SK-N-SH treated with all-trans-retinoic acid at 6 μM for 48 hours (cell line): ENCODE measurements at regions not wholly inside any gene's neighbourhood (a gene's known extent, or its start where the extent isn't known, plus 50 kb on each side); places are given as distances from the start of the nearest gene placed in this dataset.
A peak's percentile ranks its signal among the peaks of the same experiment; 100 is the strongest.

Experiments
- ATAC-seq: fragments of 200-7000 bp; cut with Tn5 transposase; 3 replicates; pipeline ENCODE4 v1.9.1; 2020; ENCODE audit warnings: mild to moderate bottlenecking, moderate library complexity
- ARNTL ChIP-seq: fragments of 450-650 bp; formaldehyde crosslinking; IDR thresholded peaks from 2 replicates; pipeline ENCODE4 v1.5.0; 2020; ENCODE audit warnings: low read depth, mild to moderate bottlenecking, moderate library complexity, borderline replicate concordance
- BACH2 ChIP-seq: fragments of 250-450 bp; sonication (Bioruptor Pico); IDR thresholded peaks from 2 replicates; pipeline ENCODE4 v1.9.0; 2021; ENCODE audit warnings: mild to moderate bottlenecking, borderline replicate concordance
- CREB5 ChIP-seq: fragments of 250-450 bp; sonication (Bioruptor Pico); IDR thresholded peaks from 2 replicates; pipeline ENCODE4 v1.5.1; 2020; ENCODE audit warnings: low read depth, mild to moderate bottlenecking, moderate library complexity
- CSDC2 ChIP-seq: fragments of 250-450 bp; sonication (Bioruptor Pico); IDR thresholded peaks from 2 replicates; pipeline ENCODE4 v1.5.0; 2020; ENCODE audit warnings: mild to moderate bottlenecking, moderate library complexity
- CSRNP3 ChIP-seq: fragments of 250-450 bp; sonication (Bioruptor Pico); IDR thresholded peaks from 2 replicates; pipeline ENCODE4 v1.5.1; 2021; ENCODE audit warnings: mild to moderate bottlenecking, moderate library complexity
- ESRRG ChIP-seq: fragments of 250-450 bp; sonication (Bioruptor Pico); IDR thresholded peaks from 2 replicates; pipeline ENCODE4 v1.6.1; 2021; ENCODE audit warnings: mild to moderate bottlenecking
- GLIS3 ChIP-seq: fragments of 250-450 bp; sonication (Bioruptor Pico); IDR thresholded peaks from 2 replicates; pipeline ENCODE4 v1.5.0; 2020; ENCODE audit warnings: mild to moderate bottlenecking, moderate library complexity
- ISL1 ChIP-seq: fragments of 250-450 bp; sonication (Bioruptor Pico); IDR thresholded peaks from 2 replicates; pipeline ENCODE4 v2.1.2; 2022; ENCODE audit warnings: mild to moderate bottlenecking, moderate library complexity
- OSR1 ChIP-seq: fragments of 250-450 bp; sonication (Bioruptor Pico); IDR thresholded peaks from 2 replicates; pipeline ENCODE4 v1.8.0; 2022; ENCODE audit warnings: moderate library complexity, mild to moderate bottlenecking, inconsistent platforms
- PPARA ChIP-seq: fragments of 250-450 bp; sonication (Bioruptor Pico); IDR thresholded peaks from 2 replicates; pipeline ENCODE4 v1.5.0; 2020; ENCODE audit warnings: mild to moderate bottlenecking, borderline replicate concordance
- RARB ChIP-seq: fragments of 250-450 bp; sonication (Bioruptor Pico); IDR thresholded peaks from 2 replicates; pipeline ENCODE4 v1.8.0; 2021; ENCODE audit warnings: mild to moderate bottlenecking, moderate library complexity
- SNAI2 ChIP-seq: fragments of 250-450 bp; sonication (Bioruptor Pico); IDR thresholded peaks from 2 replicates; pipeline ENCODE4 v1.5.0; 2020; ENCODE audit warnings: mild to moderate bottlenecking, moderate library complexity
- TCF4 ChIP-seq: fragments of 250-450 bp; sonication (Bioruptor Pico); IDR thresholded peaks from 2 replicates; pipeline ENCODE4 v1.8.0; 2021; ENCODE audit warnings: mild to moderate bottlenecking, moderate library complexity, borderline replicate concordance
- TOX ChIP-seq: fragments of 250-450 bp; sonication (Bioruptor Pico); IDR thresholded peaks from 2 replicates; pipeline ENCODE4 v1.8.0; 2021; ENCODE audit warnings: mild to moderate bottlenecking, moderate library complexity, borderline replicate concordance
- TSHZ2 ChIP-seq: fragments of 250-450 bp; sonication (Bioruptor Pico); IDR thresholded peaks from 2 replicates; pipeline ENCODE4 v1.5.0; 2020; ENCODE audit warnings: mild to moderate bottlenecking, moderate library complexity
- ZC3H10 ChIP-seq: fragments of 250-450 bp; sonication (Bioruptor Pico); IDR thresholded peaks from 2 replicates; pipeline ENCODE4 v1.5.1; 2021; ENCODE audit warnings: mild to moderate bottlenecking, moderate library complexity
- ZFP3 ChIP-seq: fragments of 250-450 bp; sonication (Bioruptor Pico); IDR thresholded peaks from 2 replicates; pipeline ENCODE4 v1.5.0; 2020; ENCODE audit warnings: mild to moderate bottlenecking, moderate library complexity
- ZFP30 ChIP-seq: fragments of 450-650 bp; formaldehyde crosslinking; IDR thresholded peaks from 2 replicates; pipeline ENCODE4 v1.5.0; 2022; ENCODE audit warnings: mild to moderate bottlenecking, moderate library complexity
- ZNF565 ChIP-seq: fragments of 450-650 bp; formaldehyde crosslinking; conservative IDR thresholded peaks from 2 replicates; pipeline ENCODE4 v1.5.0; 2020; ENCODE audit warnings: low read depth, mild to moderate bottlenecking, moderate library complexity
- ZNF70 ChIP-seq: fragments of 450-650 bp; formaldehyde crosslinking; IDR thresholded peaks from 2 replicates; pipeline ENCODE4 v1.5.0; 2020; ENCODE audit warnings: mild to moderate bottlenecking, moderate library complexity
- ZNF8 ChIP-seq: fragments of 450-650 bp; formaldehyde crosslinking; IDR thresholded peaks from 2 replicates; pipeline ENCODE4 v1.5.0; 2020; ENCODE audit warnings: mild to moderate bottlenecking, moderate library complexity

- no peak for TF ChIP-seq CREB5
- no peak for TF ChIP-seq BACH2 (CRISPR knock-in tag)
- no peak for TF ChIP-seq ZNF70
- TF ChIP-seq OSR1 (CRISPR knock-in tag): no peak
- no peak for TF ChIP-seq CSRNP3 (CRISPR knock-in tag)
- no peak for TF ChIP-seq ZFP3
Measured at GRCh38 chr3:34626699-34627098, 828.3 kb downstream of the PDCD6IP start (continued).

- no peak for ATAC-seq
- TF ChIP-seq ISL1: no peak
- TF ChIP-seq TCF4: no peak
Measured at GRCh38 chr3:34634939-34635338, 836.5 kb downstream of the PDCD6IP start.

GRCh38 chr3:34635352-34635850, 837.0 kb downstream of the PDCD6IP start:
- ATAC-seq: no peak

GRCh38 chr3:34646911-34647460, 848.6 kb downstream of the PDCD6IP start:
- TF ChIP-seq ZNF8 (CRISPR knock-in tag): no peak
- TF ChIP-seq BACH2 (CRISPR knock-in tag): no peak
- no peak for TF ChIP-seq RARB (CRISPR knock-in tag)
- no peak for ATAC-seq

More at GRCh38 chr3:34635352-34635850, 837.0 kb downstream of the PDCD6IP start:
- TF ChIP-seq TOX (CRISPR knock-in tag) (no peak), SNAI2 (CRISPR knock-in tag) (no peak), ZFP3 (no peak), ZFP30 (no peak), ISL1 (no peak), ZNF565 (CRISPR knock-in tag) (no peak), GLIS3 (CRISPR knock-in tag) (no peak), ZNF8 (CRISPR knock-in tag) (no peak), CSDC2 (no peak), RARB (CRISPR knock-in tag) (no peak)

- TF ChIP-seq CSRNP3 (CRISPR knock-in tag) (no peak), ESRRG (CRISPR knock-in tag) (no peak), TCF4 (peak; percentile 78; the same call in 1 of the 2 replicates), RARB (CRISPR knock-in tag) (no peak), PPARA (CRISPR knock-in tag) (no peak), TSHZ2 (CRISPR knock-in tag) (0 out of 2 replicates have a peak, but pooled peaks have one; percentile 42)
- no peak; the same call in 2 of the 3 replicates for ATAC-seq
Measured at GRCh38 chr3:34650131-34650530, 851.7 kb downstream of the PDCD6IP start.

GRCh38 chr3:34668915-34669314, 870.5 kb downstream of the PDCD6IP start:
- no peak for TF ChIP-seq ZC3H10 (CRISPR knock-in tag)
- no peak for TF ChIP-seq CSRNP3 (CRISPR knock-in tag)
- TF ChIP-seq ISL1: no peak
- no peak for TF ChIP-seq TSHZ2 (CRISPR knock-in tag)
- no peak for TF ChIP-seq ARNTL (CRISPR knock-in tag)
- TF ChIP-seq, all 23 proteins: peak for 0
- no peak for ATAC-seq
